ENCODE measurements at regions not wholly inside any gene's neighbourhood (a gene's known extent, or its start where the extent isn't known, plus 50 kb on each side); places are given as distances from the start of the nearest gene placed in this dataset.

DNA sequence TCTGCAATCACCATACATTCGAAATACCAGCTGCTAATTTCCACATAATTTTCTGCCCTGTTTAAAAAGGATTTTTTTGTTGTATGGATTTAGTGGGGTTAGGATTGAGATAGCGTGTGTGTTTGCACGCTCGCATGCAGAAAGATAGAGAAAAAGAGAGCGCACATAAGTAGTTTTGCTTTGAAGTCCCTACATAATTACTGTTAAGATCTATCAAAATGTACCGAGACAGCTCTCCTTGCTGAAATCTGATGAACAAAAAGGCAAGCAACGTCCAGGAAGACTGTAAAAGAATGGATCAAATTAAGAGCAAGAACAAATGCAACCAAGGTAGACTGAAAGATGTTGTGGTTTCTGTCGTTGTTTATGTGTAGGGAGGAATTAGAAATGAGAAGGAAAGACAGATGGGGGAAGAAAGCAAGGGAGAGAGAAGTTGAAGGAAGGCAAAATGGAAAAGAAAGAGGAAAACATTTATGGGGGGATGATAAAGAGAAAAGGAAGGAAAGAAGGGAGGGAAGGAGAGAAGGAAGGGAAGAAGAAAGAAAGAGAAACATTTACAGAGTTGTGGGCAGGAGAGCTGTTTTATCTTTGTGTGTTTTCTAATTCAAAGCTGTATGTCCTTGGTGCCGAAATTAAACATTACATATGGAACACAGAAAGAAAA is 522.3 kb downstream of the MED13L start:
- no peak for TF ChIP-seq EZH2 (IDR thresholded peaks at IDR 0.05; ENCODE audit: low read length, unreplicated experiment)
- 0 out of 2 replicates have a peak, but pooled peaks have one; percentile 22 for TF ChIP-seq EZH2phosphoT487 (IDR thresholded peaks at IDR 0.05; ENCODE audit: borderline replicate concordance, low read length)

DNA sequence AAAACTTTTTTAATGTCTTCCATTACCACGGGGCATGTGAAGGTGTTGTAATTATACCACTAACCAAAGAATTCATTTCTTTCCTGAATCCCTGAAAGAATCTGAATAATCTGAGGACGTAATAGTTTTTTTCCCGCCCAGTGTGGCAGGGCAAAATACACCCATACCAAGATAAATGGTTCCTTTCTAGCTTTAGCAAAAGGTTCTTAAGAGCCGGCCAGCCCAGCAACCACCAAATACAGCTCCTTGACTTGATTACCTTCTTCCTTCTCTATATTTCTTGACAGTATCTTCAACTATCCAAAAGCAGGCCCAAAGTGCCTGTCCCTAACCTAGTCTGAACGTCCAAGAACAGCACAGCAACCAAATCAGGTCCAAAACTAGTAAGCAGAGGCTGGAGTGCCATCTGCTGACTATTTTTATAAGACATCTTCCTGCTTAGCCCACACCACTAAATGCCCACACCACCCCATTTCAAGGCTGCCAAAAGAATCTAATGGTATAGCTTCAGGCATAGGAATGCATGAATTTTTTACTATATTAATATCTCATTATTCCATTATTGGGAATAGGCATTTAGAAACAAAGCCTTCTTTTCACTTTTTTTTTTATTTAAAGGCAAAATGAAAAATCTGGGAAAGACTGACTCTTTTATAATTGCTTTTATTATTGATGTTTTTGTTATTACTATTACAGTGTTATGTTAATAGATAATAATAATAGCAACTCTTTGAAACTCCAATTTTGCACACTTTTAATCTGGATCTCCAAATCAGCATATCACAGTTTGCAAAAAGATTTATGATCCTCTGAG is 524.4 kb downstream of the MED13L start:
- H2AFZ ChIP-seq (ENCODE audit: low read length): no peak overlapping the region
- H3F3A ChIP-seq (ENCODE audit: low read length, unreplicated experiment): no peaks in the 10 kb centered on the region
- H3K4me1 ChIP-seq (ENCODE audit: insufficient read depth, low read length): peaks cover 9% of the 10 kb centered on the region; the same call in 1 of the 2 replicates
- no peaks in the 10 kb centered on the region for H3K9me3 ChIP-seq (ENCODE audit: low read length)
- no peak overlapping the region for H3K9ac ChIP-seq (ENCODE audit: low read length)
- H3K9me2 ChIP-seq (replicated peaks; ENCODE audit: low read length): no peaks in the 10 kb centered on the region
- peaks cover 58% of the 10 kb centered on the region for H3K27me3 ChIP-seq (ENCODE audit: low read length)
- no TSS peak for BruUV-seq (replicated peaks)
- CTCF ChIA-PET: interaction anchor here (0.7 to 1.2 kb wide), 3 partner anchors 183 to 1084 kb away, joined by 4 to 6 read pairs (median 4); partner anchors contain the start of gene TBX3
- ATAC-seq (peak; percentile 83), DNase-seq (peak; percentile 89)
- no peaks in the 10 kb centered on the region for H3K36me3 ChIP-seq (ENCODE audit: low read depth, low read length)
- H3K27ac ChIP-seq (ENCODE audit: low read length): no peak overlapping the region
- no peak overlapping the region for H3K4me2 ChIP-seq (ENCODE audit: low read length)
- no peak overlapping the region for H3K4me3 ChIP-seq (ENCODE audit: low read length)
- intact Hi-C loops (cut with micrococcal nuclease): loop anchor here (1.0 to 10.0 kb wide), 9 partner anchors 121 to 1768 kb away; no protein-coding TSS in a partner anchor
- H4K20me1 ChIP-seq (ENCODE audit: low read length): no peaks in the 10 kb centered on the region
- H3K79me2 ChIP-seq (ENCODE audit: low read length): no peaks in the 10 kb centered on the region
- POLR2A ChIA-PET (ENCODE audit: unreplicated experiment): interaction anchor here (0.6 kb wide), 1 partner anchor 1069 kb away, joined by 6 read pairs; the partner anchor contains the start of gene TBX3
- no peak for TF ChIP-seq EZH2 (IDR thresholded peaks at IDR 0.05; ENCODE audit: low read length, unreplicated experiment)
- TF ChIP-seq, protein P1, sequence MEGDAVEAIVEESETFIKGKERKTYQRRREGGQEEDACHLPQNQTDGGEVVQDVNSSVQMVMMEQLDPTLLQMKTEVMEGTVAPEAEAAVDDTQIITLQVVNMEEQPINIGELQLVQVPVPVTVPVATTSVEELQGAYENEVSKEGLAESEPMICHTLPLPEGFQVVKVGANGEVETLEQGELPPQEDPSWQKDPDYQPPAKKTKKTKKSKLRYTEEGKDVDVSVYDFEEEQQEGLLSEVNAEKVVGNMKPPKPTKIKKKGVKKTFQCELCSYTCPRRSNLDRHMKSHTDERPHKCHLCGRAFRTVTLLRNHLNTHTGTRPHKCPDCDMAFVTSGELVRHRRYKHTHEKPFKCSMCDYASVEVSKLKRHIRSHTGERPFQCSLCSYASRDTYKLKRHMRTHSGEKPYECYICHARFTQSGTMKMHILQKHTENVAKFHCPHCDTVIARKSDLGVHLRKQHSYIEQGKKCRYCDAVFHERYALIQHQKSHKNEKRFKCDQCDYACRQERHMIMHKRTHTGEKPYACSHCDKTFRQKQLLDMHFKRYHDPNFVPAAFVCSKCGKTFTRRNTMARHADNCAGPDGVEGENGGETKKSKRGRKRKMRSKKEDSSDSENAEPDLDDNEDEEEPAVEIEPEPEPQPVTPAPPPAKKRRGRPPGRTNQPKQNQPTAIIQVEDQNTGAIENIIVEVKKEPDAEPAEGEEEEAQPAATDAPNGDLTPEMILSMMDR (conservative IDR thresholded peaks at IDR 0.05; ENCODE audit: low read depth, low read length): peak; percentile 88
- TF ChIP-seq EZH2phosphoT487 (IDR thresholded peaks at IDR 0.05; ENCODE audit: borderline replicate concordance, low read length): no peak

More for the DNA sequence above, 522.3 kb downstream of the MED13L start:
- Histone ChIP-seq H3K27ac (ENCODE audit: low read length) (no peak overlapping the region), H3K9me3 (ENCODE audit: low read length) (no peaks in the 10 kb centered on the region), H4K20me1 (ENCODE audit: low read length) (no peaks in the 10 kb centered on the region), H3K36me3 (ENCODE audit: low read depth, low read length) (no peaks in the 10 kb centered on the region), H3F3A (ENCODE audit: low read length, unreplicated experiment) (no peaks in the 10 kb centered on the region), H3K4me1 (ENCODE audit: insufficient read depth, low read length) (peaks cover 9% of the 10 kb centered on the region; the same call in 1 of the 2 replicates), H3K4me3 (ENCODE audit: low read length) (peak overlapping the region; percentile 46), H3K27me3 (ENCODE audit: low read length) (peaks cover 63% of the 10 kb centered on the region), H3K9me2 (replicated peaks; ENCODE audit: low read length) (no peaks in the 10 kb centered on the region), H3K4me2 (ENCODE audit: low read length) (peak overlapping the region; percentile 58), H2AFZ (ENCODE audit: low read length) (no peak overlapping the region; the same call in 1 of the 2 replicates), H3K79me2 (ENCODE audit: low read length) (no peaks in the 10 kb centered on the region), H3K9ac (ENCODE audit: low read length) (peak overlapping the region; percentile 25)
- POLR2A ChIA-PET (ENCODE audit: unreplicated experiment): no interaction called here
- BruUV-seq (replicated peaks): no TSS peak
- ATAC-seq (no peak), DNase-seq (peak; percentile 15)
- intact Hi-C loops (cut with micrococcal nuclease): loop anchor here (2.0 to 10.0 kb wide), 6 partner anchors 162 to 1770 kb away; no protein-coding TSS in a partner anchor
- CTCF ChIA-PET: interaction anchor here (0.6 to 0.9 kb wide), 3 partner anchors 250 to 1092 kb away, joined by 3 to 5 read pairs (median 3); partner anchors contain the start of gene TBX3

DNA sequence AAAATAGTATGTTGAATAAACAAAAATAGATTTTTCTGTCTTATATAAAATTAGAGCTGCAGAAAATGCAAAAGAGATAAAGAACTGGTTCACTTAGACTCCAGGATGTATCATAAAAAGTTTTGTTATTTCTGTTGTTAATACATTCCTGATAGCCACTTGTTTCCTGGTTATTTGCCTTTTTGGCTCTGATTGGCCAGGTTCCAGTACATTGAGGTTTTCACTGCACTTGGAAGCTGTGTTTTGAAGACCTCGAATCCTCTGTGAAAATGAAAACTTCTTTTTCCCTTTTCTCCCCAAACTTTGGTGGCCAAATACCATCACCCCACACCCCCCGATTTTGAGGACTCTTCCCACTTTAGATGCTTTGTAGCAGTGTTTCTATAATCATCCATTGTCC is 525.3 kb downstream of the MED13L start:
- BruUV-seq (replicated peaks): no TSS peak
- DNase-seq (peak; percentile 52), ATAC-seq (no peak)
- intact Hi-C loops (cut with micrococcal nuclease): loop anchor here (1.0 to 10.0 kb wide), 6 partner anchors 120 to 1767 kb away; no protein-coding TSS in a partner anchor
- H3K9ac ChIP-seq (ENCODE audit: low read length): no peak overlapping the region
- no peaks in the 10 kb centered on the region for H3K9me2 ChIP-seq (replicated peaks; ENCODE audit: low read length)
- ChIA-PET CTCF (interaction anchor here (1.1 kb wide), 1 partner anchor 1126 kb away, joined by 3 read pairs; no protein-coding TSS in a partner anchor), POLR2A (ENCODE audit: unreplicated experiment) (no interaction called here)
- no peaks in the 10 kb centered on the region for H3K36me3 ChIP-seq (ENCODE audit: low read depth, low read length)
- H3K4me2 ChIP-seq (ENCODE audit: low read length): no peak overlapping the region
- TF ChIP-seq EZH2phosphoT487 (IDR thresholded peaks at IDR 0.05; ENCODE audit: borderline replicate concordance, low read length) (no peak), EZH2 (IDR thresholded peaks at IDR 0.05; ENCODE audit: low read length, unreplicated experiment) (no peak)
- TF ChIP-seq, protein P1 (conservative IDR thresholded peaks at IDR 0.05; ENCODE audit: low read depth, low read length): no peak
- H3K27ac ChIP-seq (ENCODE audit: low read length): no peak overlapping the region
- peaks cover 9% of the 10 kb centered on the region; the same call in 1 of the 2 replicates for H3K4me1 ChIP-seq (ENCODE audit: insufficient read depth, low read length)
- no peak overlapping the region for H2AFZ ChIP-seq (ENCODE audit: low read length)
- H3K79me2 ChIP-seq (ENCODE audit: low read length): no peaks in the 10 kb centered on the region
- H3K4me3 ChIP-seq (ENCODE audit: low read length): no peak overlapping the region
- H3F3A ChIP-seq (ENCODE audit: low read length, unreplicated experiment): no peaks in the 10 kb centered on the region
- no peaks in the 10 kb centered on the region for H3K9me3 ChIP-seq (ENCODE audit: low read length)
- no peaks in the 10 kb centered on the region for H4K20me1 ChIP-seq (ENCODE audit: low read length)
- H3K27me3 ChIP-seq (ENCODE audit: low read length): peaks cover 53% of the 10 kb centered on the region
